ENCODE measurements at regions not wholly inside any gene's neighbourhood (a gene's known extent, or its start where the extent isn't known, plus 50 kb on each side); places are given as distances from the start of the nearest gene placed in this dataset.

DNA sequence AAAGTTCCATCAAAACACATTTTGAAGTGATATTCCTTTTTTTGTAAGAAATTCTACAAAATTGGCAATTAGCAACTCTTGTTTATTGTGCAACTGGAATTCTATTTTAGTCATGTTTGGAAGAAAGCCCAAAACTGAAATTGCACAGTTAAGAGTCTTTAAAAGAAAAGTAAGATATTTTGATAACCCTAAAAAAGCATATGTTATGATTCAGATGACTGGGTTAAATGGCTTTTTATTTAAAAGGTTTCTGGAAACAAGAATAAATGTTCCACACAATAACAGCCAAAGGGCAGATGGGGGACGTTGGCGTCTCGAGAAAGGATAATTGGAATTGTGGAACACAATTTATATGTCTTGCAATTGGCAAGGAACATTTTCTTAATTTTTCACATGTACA is 275.2 kb downstream of the CDH9 start:
- Histone ChIP-seq H3K27ac (ENCODE audit: insufficient read depth, low read depth, low read length) (no peak overlapping the region), H3K9ac (replicated peaks; ENCODE audit: extremely low read depth, insufficient read depth, low read length) (no peak overlapping the region), H2AFZ (ENCODE audit: low read depth, low read length) (no peak overlapping the region), H3K27me3 (ENCODE audit: control insufficient read depth in 2 of 2, insufficient read depth in 2 of 2, low read length in 2 of 2) (no peaks in the 10 kb centered on the region), H4K20me1 (replicated peaks; ENCODE audit: control insufficient read depth, extremely low read depth, insufficient read depth, low read length) (no peaks in the 10 kb centered on the region), H3K4me2 (ENCODE audit: insufficient read depth, low read length) (no peak overlapping the region), H3K4me3 (replicated peaks in 1 of 3; ENCODE audit: insufficient read depth in 1 of 3, low read depth in 1 of 3, low read length in 3 of 3) (no peak overlapping the region), H3K79me2 (ENCODE audit: control insufficient read depth, insufficient read depth, low read length) (no peaks in the 10 kb centered on the region), H3K4me1 (ENCODE audit: control insufficient read depth, extremely low read depth, insufficient read depth, low read length) (no peaks in the 10 kb centered on the region), H3K9me3 (replicated peaks; ENCODE audit: control insufficient read depth, insufficient read depth, low read length) (no peaks in the 10 kb centered on the region), H3K36me3 (ENCODE audit: control insufficient read depth in 2 of 2, extremely low read depth in 1 of 2, insufficient read depth in 2 of 2, low read length in 2 of 2) (no peaks in the 10 kb centered on the region), H3K9me1 (replicated peaks; ENCODE audit: control insufficient read depth, extremely low read depth, insufficient read depth, low read length) (no peaks in the 10 kb centered on the region)
- no TSS peak for BruUV-seq (replicated peaks)
- dilution Hi-C loops (cut with MboI; ENCODE audit: extremely low pct_ligation_motif_present, low sequenced_read_pairs) (no loop called here), intact Hi-C loops (cut with micrococcal nuclease) (no loop called here)
- CTCF ChIA-PET, result no interaction called here
- FAIRE-seq, result no peak
- POLR2A ChIA-PET, result no interaction called here
- DNase-seq (ENCODE audit: low read depth, low spot score), result no peak
- TF ChIP-seq EZH2 (IDR thresholded peaks at IDR 0.05; ENCODE audit: borderline replicate concordance, low read depth, low read length, severe bottlenecking) (no peak), JUN (IDR thresholded peaks at IDR 0.05; ENCODE audit: borderline replicate concordance, insufficient read depth, insufficient read length, low read depth) (no peak), MYC (IDR thresholded peaks at IDR 0.05; ENCODE audit: low read depth, low read length) (no peak), POLR2AphosphoS5 (IDR thresholded peaks at IDR 0.05; ENCODE audit: insufficient read depth, low read depth, low read length) (no peak), GATA2 (IDR thresholded peaks at IDR 0.05; ENCODE audit: insufficient read depth, insufficient read length, low read depth, low read length) (no peak), POLR2A (IDR thresholded peaks at IDR 0.05; ENCODE audit: low read depth, low read length) (no peak), FOS (IDR thresholded peaks at IDR 0.05; ENCODE audit: borderline replicate concordance, insufficient read depth, low read length) (no peak)
- TF ChIP-seq, protein P1, sequence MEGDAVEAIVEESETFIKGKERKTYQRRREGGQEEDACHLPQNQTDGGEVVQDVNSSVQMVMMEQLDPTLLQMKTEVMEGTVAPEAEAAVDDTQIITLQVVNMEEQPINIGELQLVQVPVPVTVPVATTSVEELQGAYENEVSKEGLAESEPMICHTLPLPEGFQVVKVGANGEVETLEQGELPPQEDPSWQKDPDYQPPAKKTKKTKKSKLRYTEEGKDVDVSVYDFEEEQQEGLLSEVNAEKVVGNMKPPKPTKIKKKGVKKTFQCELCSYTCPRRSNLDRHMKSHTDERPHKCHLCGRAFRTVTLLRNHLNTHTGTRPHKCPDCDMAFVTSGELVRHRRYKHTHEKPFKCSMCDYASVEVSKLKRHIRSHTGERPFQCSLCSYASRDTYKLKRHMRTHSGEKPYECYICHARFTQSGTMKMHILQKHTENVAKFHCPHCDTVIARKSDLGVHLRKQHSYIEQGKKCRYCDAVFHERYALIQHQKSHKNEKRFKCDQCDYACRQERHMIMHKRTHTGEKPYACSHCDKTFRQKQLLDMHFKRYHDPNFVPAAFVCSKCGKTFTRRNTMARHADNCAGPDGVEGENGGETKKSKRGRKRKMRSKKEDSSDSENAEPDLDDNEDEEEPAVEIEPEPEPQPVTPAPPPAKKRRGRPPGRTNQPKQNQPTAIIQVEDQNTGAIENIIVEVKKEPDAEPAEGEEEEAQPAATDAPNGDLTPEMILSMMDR (IDR thresholded peaks at IDR 0.05; ENCODE audit: extremely low read depth in 1 of 2, insufficient read depth in 1 of 2, low read depth in 1 of 2, low read length in 2 of 2), result no peak
- TF ChIP-seq, protein P2, sequence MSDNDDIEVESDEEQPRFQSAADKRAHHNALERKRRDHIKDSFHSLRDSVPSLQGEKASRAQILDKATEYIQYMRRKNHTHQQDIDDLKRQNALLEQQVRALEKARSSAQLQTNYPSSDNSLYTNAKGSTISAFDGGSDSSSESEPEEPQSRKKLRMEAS (IDR thresholded peaks at IDR 0.05; ENCODE audit: insufficient read depth, insufficient read length), result no peak
